ENCODE measurements at regions not wholly inside any gene's neighbourhood (a gene's known extent, or its start where the extent isn't known, plus 50 kb on each side); places are given as distances from the start of the nearest gene placed in this dataset.

DNA sequence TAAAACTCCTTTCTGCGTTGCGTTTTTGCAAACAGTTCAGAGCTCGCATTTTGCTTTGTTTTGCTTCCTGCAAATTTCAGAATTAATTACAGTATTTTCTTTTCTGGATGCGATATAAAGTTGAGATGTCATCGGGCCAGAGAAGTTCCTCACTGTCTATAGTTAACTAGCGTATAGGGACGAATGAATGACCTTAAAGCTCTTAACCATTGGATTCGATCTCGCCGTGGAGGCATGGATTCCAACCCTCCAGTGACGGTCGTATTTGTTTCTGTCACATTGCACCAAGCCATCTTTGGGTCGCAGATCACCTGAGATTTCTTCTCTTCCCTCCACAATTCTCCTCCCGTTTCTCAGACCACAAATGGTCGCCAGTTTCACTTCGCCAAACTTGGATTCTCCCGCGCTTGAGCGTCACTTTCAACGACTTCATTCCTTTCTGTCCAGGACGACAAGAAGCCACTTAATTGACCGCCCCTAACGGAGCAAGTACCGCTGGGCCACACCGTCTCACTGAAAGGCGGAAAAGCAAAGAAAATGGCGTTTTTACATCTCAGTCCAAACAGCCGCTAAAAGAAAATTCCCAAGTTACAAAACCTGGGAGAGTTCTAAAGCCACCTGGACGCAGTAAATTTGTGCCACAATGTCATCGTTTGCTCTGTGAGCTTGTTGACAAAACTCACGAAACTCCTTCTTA, 85.3 kb upstream of the ZNF184 start:
- Histone ChIP-seq H3K27me3 (peaks cover 0 to 100% (median 100%) of the 10 kb centered on the region in 7 donors), H3K4me1 (peaks cover 0 to 7% (median 0%) of the 10 kb centered on the region in 9 donors), H3K36me3 (no peaks in the 10 kb centered on the region), H3K4me3 (no peak overlapping the region), H3K9me3 (no peaks in the 10 kb centered on the region), H3K27ac (no peak overlapping the region)
- ATAC-seq = no peak
- no peak for DNase-seq
- TF ChIP-seq, protein P1, sequence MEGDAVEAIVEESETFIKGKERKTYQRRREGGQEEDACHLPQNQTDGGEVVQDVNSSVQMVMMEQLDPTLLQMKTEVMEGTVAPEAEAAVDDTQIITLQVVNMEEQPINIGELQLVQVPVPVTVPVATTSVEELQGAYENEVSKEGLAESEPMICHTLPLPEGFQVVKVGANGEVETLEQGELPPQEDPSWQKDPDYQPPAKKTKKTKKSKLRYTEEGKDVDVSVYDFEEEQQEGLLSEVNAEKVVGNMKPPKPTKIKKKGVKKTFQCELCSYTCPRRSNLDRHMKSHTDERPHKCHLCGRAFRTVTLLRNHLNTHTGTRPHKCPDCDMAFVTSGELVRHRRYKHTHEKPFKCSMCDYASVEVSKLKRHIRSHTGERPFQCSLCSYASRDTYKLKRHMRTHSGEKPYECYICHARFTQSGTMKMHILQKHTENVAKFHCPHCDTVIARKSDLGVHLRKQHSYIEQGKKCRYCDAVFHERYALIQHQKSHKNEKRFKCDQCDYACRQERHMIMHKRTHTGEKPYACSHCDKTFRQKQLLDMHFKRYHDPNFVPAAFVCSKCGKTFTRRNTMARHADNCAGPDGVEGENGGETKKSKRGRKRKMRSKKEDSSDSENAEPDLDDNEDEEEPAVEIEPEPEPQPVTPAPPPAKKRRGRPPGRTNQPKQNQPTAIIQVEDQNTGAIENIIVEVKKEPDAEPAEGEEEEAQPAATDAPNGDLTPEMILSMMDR (IDR thresholded peaks at IDR 0.05) = no peak
- 5% methylated on average over 31 of the region's 31 CpGs for WGBS, 2 donors
- intact Hi-C loops (cut with DNase I) = no loop called here

DNA sequence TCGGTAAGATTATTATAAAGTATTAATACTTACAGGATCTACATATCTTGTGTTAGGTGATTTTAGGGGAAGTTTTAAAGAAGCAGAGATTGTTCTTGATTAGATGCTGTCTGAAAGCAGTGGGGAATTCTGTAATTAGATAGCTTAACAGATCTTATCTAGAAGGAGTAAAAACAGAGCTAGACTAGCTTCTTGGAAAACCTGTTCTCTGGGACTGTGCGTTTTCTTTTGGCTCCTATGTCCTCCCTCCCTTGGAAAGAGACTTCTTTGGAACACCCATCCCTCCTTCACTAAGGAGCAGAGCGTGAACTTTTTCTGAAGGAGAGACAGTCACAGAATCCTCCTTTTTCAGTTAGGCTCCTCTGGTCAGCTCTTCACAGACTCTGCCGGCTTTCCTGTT, 83.5 kb upstream of the ZNF184 start:
- intact Hi-C loops (cut with DNase I) = no loop called here
- 27 to 32% methylated on average over 4 of the region's 4 CpGs for WGBS, 2 donors
- H3K27me3 ChIP-seq = peaks cover 0 to 100% (median 99%) of the 10 kb centered on the region in 7 donors

DNA sequence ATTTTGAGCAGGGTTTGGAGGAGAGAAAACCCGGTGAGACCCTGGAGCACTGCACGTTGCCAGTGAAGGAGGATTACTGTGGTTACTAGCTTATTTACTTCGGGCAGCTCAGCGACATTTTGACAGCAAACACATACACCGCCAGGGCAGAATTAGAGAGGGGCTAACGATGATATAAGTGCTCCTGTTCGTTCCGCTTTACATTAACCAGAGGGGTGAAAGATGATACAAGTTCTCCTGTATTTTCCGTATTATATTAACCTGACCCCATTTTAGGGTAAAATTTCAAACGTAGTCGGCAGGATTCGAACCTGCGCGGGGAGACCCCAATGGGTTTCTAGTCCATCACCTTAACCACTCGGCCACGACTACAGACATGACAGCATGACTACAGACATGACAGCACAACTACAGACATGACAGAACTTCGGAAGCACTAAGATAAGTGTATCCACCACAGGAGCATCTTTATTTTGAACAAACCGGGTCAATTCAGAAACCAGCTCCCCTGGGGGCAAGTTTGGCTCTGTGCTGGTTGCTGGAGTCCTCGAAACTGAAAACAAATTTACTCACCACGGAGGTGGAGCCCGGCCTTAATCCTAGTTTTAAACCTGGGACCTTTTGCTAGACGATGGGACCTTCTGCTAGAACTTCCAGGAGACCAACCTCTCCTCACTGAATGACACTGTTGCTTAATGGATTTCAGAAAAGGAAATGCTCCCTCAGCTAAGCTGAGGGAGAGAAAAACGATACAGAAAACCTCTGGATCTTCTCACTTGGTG, 80.4 kb upstream of the ZNF184 start:
- Histone ChIP-seq H3K4me1 (peaks cover 0 to 6% (median 0%) of the 10 kb centered on the region in 9 donors), H3K27ac (no peak overlapping the region), H3K36me3 (no peaks in the 10 kb centered on the region), H3K4me3 (no peak overlapping the region), H3K27me3 (peaks cover 0 to 100% (median 99%) of the 10 kb centered on the region in 7 donors), H3K9me3 (no peaks in the 10 kb centered on the region)
- WGBS, 2 donors = 5 to 11% methylated on average over 23 of the region's 23 CpGs
- DNase-seq = no peak
- ATAC-seq = no peak
- TF ChIP-seq, protein P1 (IDR thresholded peaks at IDR 0.05) = no peak
- intact Hi-C loops (cut with DNase I) = no loop called here

More for the DNA sequence above, 83.5 kb upstream of the ZNF184 start:
- DNase-seq = no peak
- no peak for ATAC-seq
- H3K9me3 ChIP-seq = no peaks in the 10 kb centered on the region
- no peak overlapping the region for H3K27ac ChIP-seq
- H3K36me3 ChIP-seq = no peaks in the 10 kb centered on the region
- TF ChIP-seq, protein P1 (IDR thresholded peaks at IDR 0.05) = no peak
- H3K4me3 ChIP-seq = no peak overlapping the region
- H3K4me1 ChIP-seq = peaks cover 0 to 7% (median 0%) of the 10 kb centered on the region in 9 donors

DNA sequence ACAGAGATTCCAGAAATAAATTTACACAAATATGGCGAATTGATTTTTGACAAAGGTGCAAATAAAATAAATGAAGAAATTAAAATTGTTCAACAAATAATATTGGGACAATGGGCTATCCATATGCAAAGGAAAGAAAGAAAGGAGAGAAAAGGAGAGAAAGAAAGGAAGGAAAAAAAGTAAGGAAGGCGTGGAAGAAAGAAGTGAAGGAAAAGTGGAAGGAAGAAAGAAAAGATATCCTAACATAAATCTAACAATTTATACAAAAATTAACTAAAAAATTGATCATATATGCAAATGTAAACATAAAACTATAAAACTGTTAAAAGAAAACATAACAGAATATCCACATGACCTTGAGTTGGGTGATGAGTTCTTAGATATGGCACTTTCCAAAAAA, 78.7 kb upstream of the ZNF184 start:
- H3K27ac ChIP-seq = no peak overlapping the region
- peaks cover 0 to 2% (median 0%) of the 10 kb centered on the region in 11 donors for H3K9me3 ChIP-seq
- no peaks in the 10 kb centered on the region for H3K4me1 ChIP-seq
- DNase-seq (no peak), ATAC-seq (no peak)
- peaks cover 10 to 100% (median 99%) of the 10 kb centered on the region in 7 donors for H3K27me3 ChIP-seq
- TF ChIP-seq, protein P1 (IDR thresholded peaks at IDR 0.05) = no peak
- intact Hi-C loops (cut with DNase I) = no loop called here
- H3K36me3 ChIP-seq = no peaks in the 10 kb centered on the region
- H3K4me3 ChIP-seq = no peak overlapping the region
- WGBS, 2 donors = 78 to 89% methylated on average over 2 of the region's 2 CpGs

All from heart right ventricle (tissue), 16 donors.